Neural cell (in vitro differentiated cells): ENCODE measurements at regions not wholly inside any gene's neighbourhood (a gene's known extent, or its start where the extent isn't known, plus 50 kb on each side); places are given as distances from the start of the nearest gene placed in this dataset.

Experiments
- H2AFZ ChIP-seq: fragments of 200-600, 300-800 bp; sonication (generic), shearing (Covaris generic); 2 replicates; pipeline ENCODE4 v1.6.0; 2014; ENCODE audit warnings: low read depth, mild to moderate bottlenecking, antibody characterized with exemption, low read length, moderate library complexity
- H3F3A ChIP-seq: fragments of 200-600 bp; shearing (Covaris generic); 2 replicates; pipeline ENCODE4 v1.6.1; 2016; ENCODE audit warnings: mild to moderate bottlenecking, moderate library complexity, mixed read lengths, antibody characterized with exemption, low read length; ENCODE audit not compliant: insufficient read depth, poor library complexity, severe bottlenecking
- H3K27ac ChIP-seq: fragments of 200-600, 300-800 bp; sonication (generic), shearing (Covaris generic); 2 replicates; pipeline ENCODE4 v1.5.1; 2014; ENCODE audit warnings: mild to moderate bottlenecking, low read length, moderate library complexity
- H3K27me3 ChIP-seq: fragments of 300-800, 200-600 bp; sonication (generic), shearing (Covaris generic); 2 replicates; pipeline ENCODE4 v1.6.0; 2014; ENCODE audit warnings: mild to moderate bottlenecking, low read depth, low read length, moderate library complexity; ENCODE audit not compliant: insufficient read depth
- H3K36me3 ChIP-seq: fragments of 300-800, 200-600 bp; sonication (generic), shearing (Covaris generic); 2 replicates; pipeline ENCODE4 v1.5.1; 2014; ENCODE audit warnings: mild to moderate bottlenecking, antibody characterized with exemption, low read length, moderate library complexity; ENCODE audit not compliant: insufficient read depth
- H3K4me2 ChIP-seq: fragments of 300-800, 200-600 bp; sonication (generic), shearing (Covaris generic); 2 replicates; pipeline ENCODE4 v1.6.0; 2014; ENCODE audit warnings: mild to moderate bottlenecking, low read length
- H3K4me3 ChIP-seq: fragments of 300-800, 200-600 bp; sonication (generic), shearing (Covaris generic); 2 replicates; pipeline ENCODE4 v1.5.1; 2014; ENCODE audit warnings: mild to moderate bottlenecking, low read length, moderate library complexity
- H3K79me2 ChIP-seq: fragments of 200-600 bp; shearing (Covaris generic); replicated peaks from 2 replicates; pipeline ENCODE4 v1.6.0; 2014; ENCODE audit warnings: mild to moderate bottlenecking, low read length, moderate library complexity; ENCODE audit not compliant: insufficient read depth
- H3K9ac ChIP-seq: fragments of 300-800, 200-600 bp; sonication (generic), shearing (Covaris generic); 2 replicates; pipeline ENCODE4 v1.6.1; 2016; ENCODE audit warnings: mild to moderate bottlenecking, low read length, mixed read lengths
- H3K9me2 ChIP-seq: fragments of 200-600 bp; shearing (Covaris generic); 2 replicates; pipeline ENCODE4 v1.6.1; 2016; ENCODE audit warnings: mild to moderate bottlenecking, low read length, mixed read lengths; ENCODE audit not compliant: insufficient read depth
- H3K9me3 ChIP-seq: fragments of 200-600, 300-800 bp; sonication (generic), shearing (Covaris generic); 2 replicates; pipeline ENCODE4 v1.6.1; 2016; ENCODE audit warnings: mild to moderate bottlenecking, mixed run types, low read length, moderate library complexity, mixed read lengths
- H4K20me1 ChIP-seq: fragments of 200-600 bp; shearing (Covaris generic); 2 replicates; pipeline ENCODE4 v1.6.1; 2016; ENCODE audit warnings: mild to moderate bottlenecking, mixed run types; ENCODE audit not compliant: insufficient read depth
- CTCF ChIP-seq: fragments of 450-650 bp; IDR thresholded peaks from 2 replicates; pipeline ENCODE4 v1.5.1; 2014; ENCODE audit warnings: antibody characterized with exemption, mild to moderate bottlenecking, moderate library complexity; ENCODE audit not compliant: poor library complexity, severe bottlenecking
- EP300 ChIP-seq: fragments of 450-650 bp; conservative IDR thresholded peaks from 2 replicates; pipeline ENCODE4 v1.6.1; 2014; ENCODE audit warnings: antibody characterized with exemption, mild to moderate bottlenecking, moderate library complexity; ENCODE audit not compliant: poor library complexity, severe bottlenecking
- EZH2 ChIP-seq: fragments of 200-600, 300-800 bp; shearing (Covaris generic), sonication (generic); IDR thresholded peaks from 2 replicates; pipeline ENCODE4 v1.6.1; 2014; ENCODE audit warnings: antibody characterized with exemption, low read length, borderline replicate concordance, mild to moderate bottlenecking; ENCODE audit not compliant: insufficient read depth, poor library complexity, severe bottlenecking
- MXI1 ChIP-seq: fragments of 450-650 bp; conservative IDR thresholded peaks from 2 replicates; pipeline ENCODE4 v1.6.1; 2014; ENCODE audit warnings: antibody characterized with exemption, mild to moderate bottlenecking; ENCODE audit not compliant: poor library complexity, severe bottlenecking
- POLR2AphosphoS5 ChIP-seq: IDR thresholded peaks from 2 replicates; pipeline ENCODE4 v1.6.1; 2012
- RAD21 ChIP-seq: fragments of 450-650 bp; conservative IDR thresholded peaks from 2 replicates; pipeline ENCODE4 v1.6.1; 2014; ENCODE audit warnings: antibody characterized with exemption, mild to moderate bottlenecking, moderate library complexity
- REST ChIP-seq: IDR thresholded peaks from 2 replicates; pipeline ENCODE4 v1.6.1; 2012; ENCODE audit warnings: borderline replicate concordance
- SMC3 ChIP-seq: fragments of 450-650 bp; conservative IDR thresholded peaks from 2 replicates; pipeline ENCODE4 v1.6.1; 2014; ENCODE audit warnings: antibody characterized with exemption, mild to moderate bottlenecking, moderate library complexity; ENCODE audit not compliant: poor library complexity
- TAF1 ChIP-seq: IDR thresholded peaks from 2 replicates; pipeline ENCODE4 v1.6.1; 2012; ENCODE audit warnings: low read depth

GRCh38 chr4:41428601-41429279 lies 109.2 kb upstream of the LIMCH1 start:
- no peak overlapping the region for H3K27ac ChIP-seq
- no peak overlapping the region for H3K9ac ChIP-seq
- no peaks in the 10 kb centered on the region for H3K36me3 ChIP-seq
- no peak overlapping the region for H3K4me2 ChIP-seq
- no peaks in the 10 kb centered on the region for H3F3A ChIP-seq
- TF ChIP-seq RAD21 (no peak), TAF1 (no peak), EZH2 (no peak)
- H2AFZ ChIP-seq = no peak overlapping the region
- no peaks in the 10 kb centered on the region for H4K20me1 ChIP-seq
- no peaks in the 10 kb centered on the region for H3K9me2 ChIP-seq
- H3K79me2 ChIP-seq = no peaks in the 10 kb centered on the region
- H3K27me3 ChIP-seq = no peaks in the 10 kb centered on the region
- H3K4me3 ChIP-seq = no peak overlapping the region
- H3K9me3 ChIP-seq = no peaks in the 10 kb centered on the region

GRCh38 chr4:41429280-41429669 lies 108.7 kb upstream of the LIMCH1 start:
- Histone ChIP-seq H3F3A (no peaks in the 10 kb centered on the region), H3K4me2 (no peak overlapping the region), H4K20me1 (no peaks in the 10 kb centered on the region), H3K9ac (no peak overlapping the region), H3K36me3 (no peaks in the 10 kb centered on the region), H3K27ac (no peak overlapping the region), H3K4me3 (no peak overlapping the region), H2AFZ (no peak overlapping the region), H3K79me2 (no peaks in the 10 kb centered on the region), H3K9me3 (no peaks in the 10 kb centered on the region), H3K9me2 (no peaks in the 10 kb centered on the region), H3K27me3 (no peaks in the 10 kb centered on the region)
- TF ChIP-seq POLR2AphosphoS5 (no peak), MXI1 (no peak), CTCF (no peak), REST (no peak), SMC3 (no peak), EZH2 (no peak), RAD21 (no peak), TAF1 (no peak), EP300 (no peak)
